DND-41 (cell line): ENCODE measurements at regions not wholly inside any gene's neighbourhood (a gene's known extent, or its start where the extent isn't known, plus 50 kb on each side); places are given as distances from the start of the nearest gene placed in this dataset.

Experiments used
- ATAC-seq: fragments of 200-7000 bp; cut with Tn5 transposase; 3 replicates; pipeline ENCODE4 v1.9.1; 2021; ENCODE audit warnings: low read depth; ENCODE audit not compliant: insufficient read depth
- DNase-seq: peaks from one replicate; pipeline ENCODE4 v3.0.0-alpha.2; 2020
- H2AFZ ChIP-seq: 2 replicates; pipeline ENCODE4 v1.6.0; 2012; ENCODE audit warnings: low read depth, low read length
- H3K27ac ChIP-seq: 2 replicates; pipeline ENCODE4 v1.5.1; 2012; ENCODE audit warnings: low read length, inconsistent platforms
- H3K27me3 ChIP-seq: fragments of 200-600 bp; sonication (generic); 2 replicates; pipeline ENCODE4 v1.6.0; 2012; ENCODE audit warnings: low read length, mild to moderate bottlenecking, inconsistent platforms; ENCODE audit not compliant: insufficient read depth, poor library complexity
- H3K36me3 ChIP-seq: 2 replicates; pipeline ENCODE4 v1.5.1; 2012; ENCODE audit warnings: low read length, inconsistent platforms; ENCODE audit not compliant: insufficient read depth
- H3K4me1 ChIP-seq: 2 replicates; pipeline ENCODE4 v1.5.1; 2012; ENCODE audit warnings: mild to moderate bottlenecking, low read length; ENCODE audit not compliant: insufficient read depth
- H3K4me2 ChIP-seq: 2 replicates; pipeline ENCODE4 v1.6.0; 2012; ENCODE audit warnings: mild to moderate bottlenecking, moderate library complexity, low read length, inconsistent platforms; ENCODE audit not compliant: insufficient read depth
- H3K4me3 ChIP-seq, 2 experiments: fragments of 200-600 bp in 1 of 2; shearing (Covaris generic) in 1 of 2; 2 replicates each; pipeline ENCODE4 v1.5.1; 2012 to 2016; ENCODE audit warnings: inconsistent platforms in 2 of 2, low read length in 2 of 2, mild to moderate bottlenecking in 2 of 2, low read depth in 1 of 2, moderate library complexity in 1 of 2
- H3K79me2 ChIP-seq: 2 replicates; pipeline ENCODE4 v1.6.0; 2012; ENCODE audit warnings: low read length, inconsistent platforms; ENCODE audit not compliant: insufficient read depth
- H3K9ac ChIP-seq: 2 replicates; pipeline ENCODE4 v1.6.0; 2012; ENCODE audit warnings: low read depth, mild to moderate bottlenecking, inconsistent platforms, low read length, moderate library complexity
- H3K9me3 ChIP-seq: 2 replicates; pipeline ENCODE4 v1.5.1; 2012; ENCODE audit warnings: low read length, moderate library complexity, mild to moderate bottlenecking, inconsistent platforms; ENCODE audit not compliant: insufficient read depth, severe bottlenecking
- H4K20me1 ChIP-seq: 2 replicates; pipeline ENCODE4 v1.6.0; 2012; ENCODE audit warnings: low read length; ENCODE audit not compliant: insufficient read depth
- CTCF ChIP-seq: IDR thresholded peaks from 2 replicates; pipeline ENCODE4 v1.5.1; 2012; ENCODE audit warnings: borderline replicate concordance, low read length, moderate library complexity, mild to moderate bottlenecking; ENCODE audit not compliant: poor library complexity, severe bottlenecking; ENCODE audit errors: extremely low read depth
- EZH2 ChIP-seq: IDR thresholded peaks from 3 replicates; pipeline ENCODE4 v1.6.1; 2012; ENCODE audit warnings: borderline replicate concordance, low read depth, mild to moderate bottlenecking, moderate library complexity, low read length, inconsistent platforms; ENCODE audit not compliant: severe bottlenecking

GRCh38 chr9:87306006-87306405 lies 191.7 kb upstream of the DAPK1 start:
- DNase-seq, result no peak
- Histone ChIP-seq H3K4me2 (no peak overlapping the region), H3K79me2 (no peaks in the 10 kb centered on the region), H3K9me3 (no peaks in the 10 kb centered on the region), H4K20me1 (no peaks in the 10 kb centered on the region), H3K9ac (no peak overlapping the region), H2AFZ (no peak overlapping the region), H3K27me3 (no peaks in the 10 kb centered on the region), H3K27ac (no peak overlapping the region), H3K4me1 (no peaks in the 10 kb centered on the region), H3K4me3 (no peak overlapping the region), H3K36me3 (no peaks in the 10 kb centered on the region)
- TF ChIP-seq EZH2 (no peak), CTCF (no peak)
- ATAC-seq, result no peak

DNA sequence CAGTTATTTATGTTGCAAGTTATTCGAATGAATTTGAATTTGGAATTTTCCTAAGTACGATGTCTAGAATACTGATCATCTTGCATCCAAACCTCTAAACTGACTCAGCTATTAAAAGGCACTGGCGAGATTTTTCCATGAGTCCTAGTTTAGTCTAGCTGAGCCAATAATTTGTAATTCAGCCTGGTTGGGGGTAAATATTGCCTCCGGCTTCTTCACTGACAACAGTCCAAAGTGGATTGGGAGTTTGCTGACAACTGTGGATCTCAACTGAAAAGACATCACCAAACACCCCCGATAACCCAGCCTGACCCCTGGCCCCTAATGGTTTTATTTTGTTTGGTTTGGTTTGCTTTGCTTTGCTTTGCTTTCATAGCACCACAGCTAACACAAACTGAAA lies 189.8 kb upstream of the DAPK1 start:
- Histone ChIP-seq H3K4me2 (no peak overlapping the region), H3K4me1 (no peaks in the 10 kb centered on the region), H2AFZ (no peak overlapping the region), H3K27me3 (no peaks in the 10 kb centered on the region), H3K4me3 (no peak overlapping the region), H4K20me1 (no peaks in the 10 kb centered on the region), H3K9ac (no peak overlapping the region), H3K79me2 (no peaks in the 10 kb centered on the region), H3K9me3 (no peaks in the 10 kb centered on the region), H3K36me3 (no peaks in the 10 kb centered on the region), H3K27ac (no peak overlapping the region)
- DNase-seq, result no peak
- ATAC-seq, result no peak
- no peak for TF ChIP-seq CTCF
- TF ChIP-seq EZH2, result no peak

GRCh38 chr9:87309236-87309635 lies 188.4 kb upstream of the DAPK1 start:
- Histone ChIP-seq H3K4me2 (no peak overlapping the region), H3K4me3 (no peak overlapping the region), H3K9ac (no peak overlapping the region), H3K27me3 (no peaks in the 10 kb centered on the region), H2AFZ (no peak overlapping the region), H3K27ac (no peak overlapping the region), H3K36me3 (no peaks in the 10 kb centered on the region), H3K79me2 (no peaks in the 10 kb centered on the region), H4K20me1 (no peaks in the 10 kb centered on the region), H3K9me3 (no peaks in the 10 kb centered on the region), H3K4me1 (no peaks in the 10 kb centered on the region)
- TF ChIP-seq CTCF (no peak), EZH2 (no peak)
- DNase-seq (no peak), ATAC-seq (no peak)

DNA sequence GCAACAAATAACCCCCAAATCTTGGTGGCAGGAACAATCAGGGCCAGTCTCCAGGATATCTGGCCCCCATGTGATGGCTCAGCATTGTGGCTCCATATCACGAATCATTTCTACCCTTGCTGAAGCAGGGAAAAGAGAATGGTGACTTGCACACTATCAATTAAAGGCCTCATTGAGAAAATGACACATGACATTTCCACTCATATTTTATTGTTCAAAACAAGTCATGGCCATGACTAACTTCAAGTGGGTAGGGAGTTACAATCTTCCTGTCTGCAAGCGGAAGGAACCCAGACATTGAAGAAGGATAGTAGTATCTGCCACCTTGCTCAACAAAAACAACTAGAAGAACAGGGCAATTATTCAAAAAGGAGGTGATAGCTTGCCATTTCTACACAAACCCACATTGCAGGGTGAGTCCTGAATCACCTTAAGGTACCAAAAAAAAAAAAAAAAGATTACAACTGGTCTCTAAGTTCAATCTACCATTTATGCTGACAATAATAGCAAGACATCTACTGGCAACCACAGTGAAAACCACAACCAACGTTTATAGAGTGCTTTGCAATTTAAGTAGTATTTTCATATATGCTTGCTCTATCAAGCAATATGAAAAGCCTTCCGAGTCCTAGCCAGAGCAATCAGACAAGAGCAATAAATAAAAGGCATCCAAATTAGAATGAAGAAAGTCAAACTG lies 186.7 kb upstream of the DAPK1 start:
- H3K4me1 ChIP-seq, result no peaks in the 10 kb centered on the region
- no peak overlapping the region for H3K27ac ChIP-seq
- DNase-seq, result no peak
- H3K79me2 ChIP-seq, result no peaks in the 10 kb centered on the region
- H3K9ac ChIP-seq, result no peak overlapping the region
- no peaks in the 10 kb centered on the region for H3K27me3 ChIP-seq
- TF ChIP-seq CTCF (no peak), EZH2 (no peak)
- no peaks in the 10 kb centered on the region for H4K20me1 ChIP-seq
- H3K36me3 ChIP-seq, result no peaks in the 10 kb centered on the region
- no peak overlapping the region for H2AFZ ChIP-seq
- no peak overlapping the region for H3K4me3 ChIP-seq
- ATAC-seq, result no peak
- H3K9me3 ChIP-seq, result no peaks in the 10 kb centered on the region
- H3K4me2 ChIP-seq, result no peak overlapping the region
